OCI-LY3 (cell line): ENCODE measurements at regions not wholly inside any gene's neighbourhood (a gene's known extent, or its start where the extent isn't known, plus 50 kb on each side); places are given as distances from the start of the nearest gene placed in this dataset.

Source experiments
- H2AFZ ChIP-seq: fragments of 200-600, 300-600 bp; shearing (Covaris generic); 2 replicates; pipeline ENCODE4 v1.6.0; 2014; ENCODE audit warnings: antibody characterized with exemption, low read depth, low read length
- H3K27ac ChIP-seq: fragments of 200-600, 300-600 bp; sonication (generic); 2 replicates; pipeline ENCODE4 v1.5.1; 2014; ENCODE audit warnings: mild to moderate bottlenecking, low read length, moderate library complexity, mixed read lengths
- H3K27me3 ChIP-seq: fragments of 200-600, 300-600 bp; sonication (generic); 2 replicates; pipeline ENCODE4 v1.6.1; 2014; ENCODE audit warnings: low read depth, low read length, mixed read lengths
- H3K36me3 ChIP-seq: fragments of 200-600, 300-600 bp; sonication (generic); replicated peaks from 2 replicates; pipeline ENCODE3; 2014; ENCODE audit warnings: low read depth, low read length, mixed read lengths
- H3K4me1 ChIP-seq: fragments of 300-600, 200-600 bp; sonication (generic); 2 replicates; pipeline ENCODE4 v1.6.1; 2014; ENCODE audit warnings: low read length, mixed read lengths
- H3K4me2 ChIP-seq: fragments of 200-600, 300-600 bp; sonication (generic); 2 replicates; pipeline ENCODE4 v1.6.1; 2014; ENCODE audit warnings: low read length, mixed read lengths
- H3K4me3 ChIP-seq: fragments of 300-600, 200-600 bp; sonication (generic); 2 replicates; pipeline ENCODE4 v1.5.1; 2014; ENCODE audit warnings: antibody characterized with exemption, mild to moderate bottlenecking, low read length, moderate library complexity
- H3K79me2 ChIP-seq: fragments of 300-600, 200-600 bp; shearing (Covaris generic); 2 replicates; pipeline ENCODE4 v1.6.1; 2014; ENCODE audit warnings: mild to moderate bottlenecking, low read length, mixed read lengths
- H3K9ac ChIP-seq: fragments of 300-600, 200-600 bp; shearing (Covaris generic); 2 replicates; pipeline ENCODE4 v1.6.0; 2014; ENCODE audit warnings: mild to moderate bottlenecking, low read length, moderate library complexity
- H3K9me3 ChIP-seq: fragments of 200-600, 300-600 bp; shearing (Covaris generic); 2 replicates; pipeline ENCODE4 v1.6.1; 2014; ENCODE audit warnings: low read length, mixed read lengths; ENCODE audit not compliant: insufficient read depth
- H4K20me1 ChIP-seq: fragments of 200-600, 300-600 bp; sonication (generic); 2 replicates; pipeline ENCODE4 v1.6.1; 2016; ENCODE audit warnings: low read length, mixed read lengths; ENCODE audit not compliant: insufficient read depth
- CTCF ChIP-seq: fragments of 200-600, 300-600 bp; sonication (generic); IDR thresholded peaks from 2 replicates; pipeline ENCODE4 v1.5.1; 2014; ENCODE audit warnings: antibody characterized with exemption, low read length, low read depth
- EZH2phosphoT487 ChIP-seq: fragments of 200-600 bp; shearing (Covaris generic); IDR thresholded peaks from 2 replicates; pipeline ENCODE4 v1.6.1; 2018; ENCODE audit warnings: antibody characterized with exemption, mixed run types, low read depth

GRCh38 chr5:111993242-111993641 is 236.2 kb upstream of the NREP start:
- Histone ChIP-seq H4K20me1 (no peaks in the 10 kb centered on the region), H3K4me2 (no peak overlapping the region), H3K9me3 (no peaks in the 10 kb centered on the region), H3K27ac (no peak overlapping the region), H2AFZ (no peak overlapping the region), H3K4me1 (no peaks in the 10 kb centered on the region), H3K27me3 (no peaks in the 10 kb centered on the region), H3K9ac (no peak overlapping the region), H3K4me3 (no peak overlapping the region), H3K79me2 (no peaks in the 10 kb centered on the region), H3K36me3 (no peaks in the 10 kb centered on the region)
- TF ChIP-seq EZH2phosphoT487 = no peak
- TF ChIP-seq CTCF = no peak

- no peaks in the 10 kb centered on the region for H3K36me3 ChIP-seq
- no peaks in the 10 kb centered on the region for H4K20me1 ChIP-seq
- H3K9me3 ChIP-seq = no peaks in the 10 kb centered on the region
- H3K4me1 ChIP-seq = peaks cover 16% of the 10 kb centered on the region
- no peaks in the 10 kb centered on the region for H3K79me2 ChIP-seq
- H3K27ac ChIP-seq = no peak overlapping the region
- peak overlapping the region; percentile 22; the same call in 1 of the 2 replicates for H3K4me2 ChIP-seq
- no peak overlapping the region for H3K4me3 ChIP-seq
- no peak overlapping the region for H2AFZ ChIP-seq
- no peak overlapping the region for H3K9ac ChIP-seq
- no peaks in the 10 kb centered on the region for H3K27me3 ChIP-seq
- TF ChIP-seq CTCF (no peak), EZH2phosphoT487 (no peak)
These were observed 227.1 kb upstream of the NREP start for GRCh38 chr5:111984044-111984443.

- Histone ChIP-seq H2AFZ (no peak overlapping the region), H4K20me1 (no peaks in the 10 kb centered on the region), H3K4me1 (peaks cover 16% of the 10 kb centered on the region), H3K9ac (no peak overlapping the region), H3K36me3 (no peaks in the 10 kb centered on the region), H3K4me2 (no peak overlapping the region), H3K9me3 (no peaks in the 10 kb centered on the region), H3K79me2 (no peaks in the 10 kb centered on the region), H3K27ac (no peak overlapping the region), H3K4me3 (no peak overlapping the region), H3K27me3 (no peaks in the 10 kb centered on the region)
- TF ChIP-seq CTCF = no peak
- no peak for TF ChIP-seq EZH2phosphoT487
These were observed 226.5 kb upstream of the NREP start for GRCh38 chr5:111983459-111983858.

GRCh38 chr5:111977436-111977829 is 220.4 kb upstream of the NREP start:
- Histone ChIP-seq H3K79me2 (no peaks in the 10 kb centered on the region), H3K4me2 (no peak overlapping the region), H3K4me1 (peaks cover 10% of the 10 kb centered on the region), H3K27me3 (no peaks in the 10 kb centered on the region), H3K4me3 (no peak overlapping the region), H4K20me1 (no peaks in the 10 kb centered on the region), H3K36me3 (no peaks in the 10 kb centered on the region), H3K9ac (no peak overlapping the region), H3K9me3 (no peaks in the 10 kb centered on the region), H3K27ac (no peak overlapping the region), H2AFZ (no peak overlapping the region)
- no peak for TF ChIP-seq EZH2phosphoT487
- TF ChIP-seq CTCF = no peak
